Fibroblast of lung (primary cell): ENCODE measurements at regions not wholly inside any gene's neighbourhood (a gene's known extent, or its start where the extent isn't known, plus 50 kb on each side); places are given as distances from the start of the nearest gene placed in this dataset.

Experiments
- DNase-seq, 2 donors: peaks; one replicate each; pipeline versions ENCODE4 v3.0.0 to v3.0.0-alpha.2; 2010; ENCODE audit warnings: low read depth in 2 of 2
- H2AFZ ChIP-seq: 2 replicates; pipeline ENCODE4 v1.5.1; 2012; ENCODE audit warnings: low read length, control low read depth, inconsistent platforms
- H3K27ac ChIP-seq: 2 replicates; pipeline ENCODE4 v1.5.1; 2011; ENCODE audit warnings: low read length, control low read depth; ENCODE audit not compliant: insufficient read depth
- H3K27me3 ChIP-seq: 2 replicates; pipeline ENCODE4 v1.5.1; 2011; ENCODE audit warnings: mild to moderate bottlenecking, low read length; ENCODE audit not compliant: control insufficient read depth, insufficient read depth
- H3K36me3 ChIP-seq: 2 replicates; pipeline ENCODE4 v1.5.1; 2011; ENCODE audit warnings: low read length; ENCODE audit not compliant: control insufficient read depth, insufficient read depth
- H3K4me1 ChIP-seq: 2 replicates; pipeline ENCODE4 v1.5.1; 2011; ENCODE audit warnings: low read length; ENCODE audit not compliant: control insufficient read depth, insufficient read depth; ENCODE audit errors: extremely low read depth
- H3K4me2 ChIP-seq: 2 replicates; pipeline ENCODE4 v1.5.1; 2011; ENCODE audit warnings: low read length, control low read depth; ENCODE audit not compliant: insufficient read depth; ENCODE audit errors: extremely low read depth
- H3K4me3 ChIP-seq, 4 experiments: fragments of 200-600 bp in 1 of 4; sonication (generic) in 1 of 4; replicated peaks in 1 of 4; 2 replicates each; pipeline ENCODE4 v1.5.1; 2011 to 2016; ENCODE audit warnings: low read length in 4 of 4, low read depth in 3 of 4, mild to moderate bottlenecking in 3 of 4, control low read depth in 2 of 4, inconsistent platforms in 1 of 4, mixed read lengths in 1 of 4; ENCODE audit not compliant: insufficient read depth in 1 of 4; ENCODE audit errors: control extremely low read depth in 1 of 4
- H3K79me2 ChIP-seq: 2 replicates; pipeline ENCODE4 v1.5.1; 2012; ENCODE audit warnings: mild to moderate bottlenecking, low read length, inconsistent platforms; ENCODE audit not compliant: control insufficient read depth, insufficient read depth
- H3K9ac ChIP-seq: 2 replicates; pipeline ENCODE4 v1.5.1; 2011; ENCODE audit warnings: mild to moderate bottlenecking, low read length, control low read depth; ENCODE audit not compliant: insufficient read depth
- H3K9me3 ChIP-seq: 2 replicates; pipeline ENCODE4 v1.5.1; 2012; ENCODE audit warnings: low read depth, low read length; ENCODE audit not compliant: control insufficient read depth, insufficient read depth
- H4K20me1 ChIP-seq: 2 replicates; pipeline ENCODE4 v1.5.1; 2011; ENCODE audit warnings: low read length; ENCODE audit not compliant: control insufficient read depth, insufficient read depth; ENCODE audit errors: extremely low read depth
- CTCF ChIP-seq, 2 donors: IDR thresholded peaks in 1 of 2; conservative IDR thresholded peaks in 1 of 2; 1 replicate in 1 of 2; 2 replicates in 1 of 2; pipeline ENCODE4 v1.5.1; 2011 to 2012; ENCODE audit warnings: low read length in 2 of 2, control low read depth in 1 of 2, inconsistent platforms in 1 of 2, low read depth in 1 of 2, mild to moderate bottlenecking in 1 of 2
- EZH2 ChIP-seq: IDR thresholded peaks from 2 replicates; pipeline ENCODE4 v1.5.1; 2012; ENCODE audit warnings: low read length, control low read depth, mild to moderate bottlenecking; ENCODE audit errors: missing control alignments

GRCh38 chr2:195319548-195320412, 337.2 kb upstream of the SLC39A10 start:
- TF ChIP-seq EZH2 (no peak), CTCF (conservative IDR thresholded peaks at IDR 0.05 in 1 of 2, IDR thresholded peaks at IDR 0.05 in 1 of 2; ENCODE audit: low read depth in 1 of 2, low read length in 2 of 2) (no peak)
- H3K4me2 ChIP-seq, result no peak overlapping the region

GRCh38 chr2:195319112-195319460, 337.9 kb upstream of the SLC39A10 start:
- H3K9me3 ChIP-seq, result no peaks in the 10 kb centered on the region
- H3K4me2 ChIP-seq, result peak overlapping the region; percentile 13
- H3K27me3 ChIP-seq, result no peaks in the 10 kb centered on the region
- DNase-seq, result peak; percentile 68 to 80
- H3K4me1 ChIP-seq, result peaks cover 3% of the 10 kb centered on the region
- H3K79me2 ChIP-seq, result no peaks in the 10 kb centered on the region
- H3K9ac ChIP-seq, result no peak overlapping the region
- H4K20me1 ChIP-seq, result no peaks in the 10 kb centered on the region
- no peak overlapping the region for H3K4me3 ChIP-seq
- TF ChIP-seq CTCF (conservative IDR thresholded peaks at IDR 0.05 in 1 of 2, IDR thresholded peaks at IDR 0.05 in 1 of 2; ENCODE audit: low read depth in 1 of 2, low read length in 2 of 2) (no peak), EZH2 (no peak)
- H3K36me3 ChIP-seq, result no peaks in the 10 kb centered on the region
- no peak overlapping the region for H2AFZ ChIP-seq
- peak overlapping the region; percentile 6 for H3K27ac ChIP-seq

More at GRCh38 chr2:195319548-195320412, 337.2 kb upstream of the SLC39A10 start:
- no peaks in the 10 kb centered on the region for H4K20me1 ChIP-seq
- no peak overlapping the region for H3K9ac ChIP-seq
- no peaks in the 10 kb centered on the region for H3K36me3 ChIP-seq
- no peak overlapping the region for H3K27ac ChIP-seq
- H3K4me1 ChIP-seq, result peaks cover 3% of the 10 kb centered on the region
- DNase-seq, result peak in 1 of 2 donors; percentile 15
- H3K79me2 ChIP-seq, result no peaks in the 10 kb centered on the region
- no peak overlapping the region for H2AFZ ChIP-seq
- no peaks in the 10 kb centered on the region for H3K27me3 ChIP-seq
- H3K4me3 ChIP-seq, result no peak overlapping the region
- no peaks in the 10 kb centered on the region for H3K9me3 ChIP-seq

- Histone ChIP-seq H3K79me2 (no peaks in the 10 kb centered on the region), H3K27me3 (no peaks in the 10 kb centered on the region), H3K36me3 (no peaks in the 10 kb centered on the region), H3K4me1 (peaks cover 3% of the 10 kb centered on the region), H3K9ac (no peak overlapping the region), H2AFZ (no peak overlapping the region), H3K27ac (peak overlapping the region; percentile 6), H3K4me2 (peak overlapping the region; percentile 13), H3K9me3 (no peaks in the 10 kb centered on the region), H3K4me3 (no peak overlapping the region), H4K20me1 (no peaks in the 10 kb centered on the region)
- peak; percentile 47 to 58 for DNase-seq
- TF ChIP-seq CTCF (conservative IDR thresholded peaks at IDR 0.05 in 1 of 2, IDR thresholded peaks at IDR 0.05 in 1 of 2; ENCODE audit: low read depth in 1 of 2, low read length in 2 of 2) (peak; percentile 37 to 50), EZH2 (no peak)
These were observed 338.4 kb upstream of the SLC39A10 start for GRCh38 chr2:195318440-195319111.
